Skeletal muscle tissue (tissue), 3 donors: ENCODE measurements at regions not wholly inside any gene's neighbourhood (a gene's known extent, or its start where the extent isn't known, plus 50 kb on each side); places are given as distances from the start of the nearest gene placed in this dataset.

Experiments used
- H3K27ac ChIP-seq: one replicate; pipeline ENCODE4 v1.7.0; 2013; ENCODE audit warnings: mild to moderate bottlenecking, low read depth, low read length, inconsistent platforms
- H3K27me3 ChIP-seq, 3 donors: one replicate each; pipeline ENCODE4 v1.7.0; 2013; ENCODE audit warnings: low read length in 3 of 3; ENCODE audit not compliant: control insufficient read depth in 3 of 3, insufficient read depth in 3 of 3
- H3K36me3 ChIP-seq, 3 donors: one replicate each; pipeline ENCODE4 v1.7.0; 2013; ENCODE audit warnings: low read length in 3 of 3; ENCODE audit not compliant: control insufficient read depth in 3 of 3, insufficient read depth in 3 of 3
- H3K4me1 ChIP-seq, 3 donors: one replicate each; pipeline ENCODE4 v1.7.0; 2013; ENCODE audit warnings: low read length in 3 of 3, mild to moderate bottlenecking in 3 of 3; ENCODE audit not compliant: control insufficient read depth in 3 of 3, insufficient read depth in 3 of 3
- H3K4me3 ChIP-seq, 3 donors: one replicate each; pipeline ENCODE4 v1.7.0; 2013; ENCODE audit warnings: low read length in 3 of 3
- H3K9ac ChIP-seq, 3 donors: one replicate each; pipeline ENCODE4 v1.7.0; 2013; ENCODE audit warnings: low read length in 3 of 3, mild to moderate bottlenecking in 3 of 3, moderate library complexity in 2 of 3, low read depth in 1 of 3
- H3K9me3 ChIP-seq, 3 donors: one replicate each; pipeline ENCODE4 v1.7.0; 2013; ENCODE audit warnings: low read length in 3 of 3; ENCODE audit not compliant: control insufficient read depth in 3 of 3
- donor health status: Osteomylitis.

DNA sequence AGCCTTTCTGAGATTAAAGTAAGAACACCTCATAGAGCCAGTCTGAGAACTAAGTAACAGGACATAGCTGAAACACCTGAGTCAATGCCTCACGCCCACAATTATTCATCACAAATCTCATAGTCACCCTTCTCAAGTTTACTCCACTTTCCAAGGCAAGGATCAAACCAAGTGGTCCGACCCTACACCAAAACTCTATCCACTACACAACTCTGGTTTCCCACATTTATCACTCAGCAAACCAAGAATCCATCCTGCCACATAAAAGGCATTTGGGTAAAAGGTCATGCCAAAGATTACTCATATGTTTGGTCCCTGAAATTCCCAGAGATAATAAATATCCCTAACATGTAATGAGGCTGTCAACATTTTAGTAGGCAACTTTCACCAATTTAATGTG is 144.1 kb downstream of the RPAP3 start:
- no peak overlapping the region for H3K27ac ChIP-seq
- H3K27me3 ChIP-seq = no peaks in the 10 kb centered on the region
- H3K9ac ChIP-seq = no peak overlapping the region
- no peaks in the 10 kb centered on the region for H3K9me3 ChIP-seq
- H3K4me3 ChIP-seq = no peak overlapping the region
- no peaks in the 10 kb centered on the region for H3K4me1 ChIP-seq
- no peaks in the 10 kb centered on the region for H3K36me3 ChIP-seq

DNA sequence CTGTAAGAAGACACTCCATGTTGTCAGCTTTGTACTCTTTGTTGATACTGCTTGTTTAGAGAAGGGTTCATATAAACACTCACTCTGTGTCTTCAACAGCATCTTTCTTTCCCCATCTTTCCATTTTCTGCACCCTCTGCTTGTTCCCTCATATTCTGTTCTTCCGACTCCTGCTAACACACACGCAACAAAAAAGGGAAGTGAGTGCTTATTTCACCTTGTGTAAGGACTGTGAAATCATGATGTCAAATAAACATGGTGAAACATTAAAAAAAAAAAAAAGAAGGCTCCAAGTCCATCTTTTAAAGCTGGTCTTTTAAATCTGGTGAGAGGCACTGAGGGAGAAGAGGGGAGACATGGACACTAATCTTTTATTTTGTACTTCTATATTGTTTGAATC is 145.4 kb downstream of the RPAP3 start:
- no peaks in the 10 kb centered on the region for H3K9me3 ChIP-seq
- no peak overlapping the region for H3K9ac ChIP-seq
- no peaks in the 10 kb centered on the region for H3K4me1 ChIP-seq
- no peak overlapping the region for H3K4me3 ChIP-seq
- no peaks in the 10 kb centered on the region for H3K27me3 ChIP-seq
- no peak overlapping the region for H3K27ac ChIP-seq
- H3K36me3 ChIP-seq = no peaks in the 10 kb centered on the region

DNA sequence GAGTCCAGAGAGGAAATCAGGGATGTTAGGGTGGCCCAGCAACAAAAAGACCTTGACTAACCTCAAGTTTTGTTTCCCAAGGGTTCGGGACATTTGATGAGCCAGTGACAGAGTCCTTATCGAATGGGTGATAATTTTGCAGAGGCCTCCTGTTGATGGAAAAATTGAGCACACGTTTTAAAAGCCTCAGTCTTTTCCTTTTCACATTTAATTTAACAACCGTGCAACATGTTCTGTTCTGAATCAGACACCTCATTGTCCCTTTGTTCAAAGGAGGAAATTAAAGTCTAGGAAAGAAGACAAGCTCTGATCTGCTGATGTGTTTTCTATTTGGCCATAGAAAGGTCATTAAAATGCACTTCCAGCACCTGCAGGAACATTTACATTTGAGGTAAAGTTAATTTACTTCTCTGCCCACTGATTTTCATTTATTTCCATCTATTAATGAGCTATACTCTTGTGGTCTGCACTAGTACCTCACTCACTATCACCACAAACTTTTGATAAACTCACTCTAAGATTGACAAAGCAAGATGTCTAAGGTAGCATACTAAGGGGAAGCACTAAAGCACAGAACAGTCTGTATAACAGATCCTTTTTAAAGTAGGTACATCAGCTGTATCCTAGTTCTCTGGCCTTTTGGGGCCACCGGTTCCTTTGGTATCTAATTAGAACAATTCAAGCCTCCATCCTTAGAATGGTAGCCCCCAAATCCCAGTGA is 147.0 kb downstream of the RPAP3 start:
- H3K4me1 ChIP-seq = no peaks in the 10 kb centered on the region
- no peak overlapping the region for H3K9ac ChIP-seq
- no peaks in the 10 kb centered on the region for H3K9me3 ChIP-seq
- H3K27me3 ChIP-seq = no peaks in the 10 kb centered on the region
- no peak overlapping the region for H3K4me3 ChIP-seq
- H3K36me3 ChIP-seq = no peaks in the 10 kb centered on the region
- H3K27ac ChIP-seq = no peak overlapping the region

DNA sequence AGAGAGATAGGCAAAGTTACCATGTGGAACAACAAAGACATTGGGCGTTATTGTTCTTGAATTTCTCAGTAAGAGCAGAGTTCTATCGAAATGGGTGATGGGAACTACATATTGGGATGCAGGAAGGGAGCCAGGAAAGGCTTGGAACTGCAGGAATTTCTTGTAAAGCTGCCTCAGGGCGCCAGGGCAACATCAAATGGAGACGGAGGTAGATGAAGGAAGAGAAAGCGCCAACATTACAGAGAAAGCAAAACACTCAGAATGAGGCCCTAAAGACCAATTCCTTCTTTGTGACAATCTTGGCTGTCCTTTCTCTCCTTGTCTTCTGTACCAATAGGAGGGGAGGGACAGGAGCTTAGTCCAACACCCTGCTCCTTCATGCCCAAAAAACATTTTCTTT is 148.4 kb downstream of the RPAP3 start:
- Histone ChIP-seq H3K27ac (no peak overlapping the region), H3K9me3 (peaks cover 0 to 5% (median 5%) of the 10 kb centered on the region in 3 donors), H3K4me1 (no peaks in the 10 kb centered on the region), H3K9ac (no peak overlapping the region), H3K36me3 (no peaks in the 10 kb centered on the region), H3K4me3 (no peak overlapping the region), H3K27me3 (no peaks in the 10 kb centered on the region)

DNA sequence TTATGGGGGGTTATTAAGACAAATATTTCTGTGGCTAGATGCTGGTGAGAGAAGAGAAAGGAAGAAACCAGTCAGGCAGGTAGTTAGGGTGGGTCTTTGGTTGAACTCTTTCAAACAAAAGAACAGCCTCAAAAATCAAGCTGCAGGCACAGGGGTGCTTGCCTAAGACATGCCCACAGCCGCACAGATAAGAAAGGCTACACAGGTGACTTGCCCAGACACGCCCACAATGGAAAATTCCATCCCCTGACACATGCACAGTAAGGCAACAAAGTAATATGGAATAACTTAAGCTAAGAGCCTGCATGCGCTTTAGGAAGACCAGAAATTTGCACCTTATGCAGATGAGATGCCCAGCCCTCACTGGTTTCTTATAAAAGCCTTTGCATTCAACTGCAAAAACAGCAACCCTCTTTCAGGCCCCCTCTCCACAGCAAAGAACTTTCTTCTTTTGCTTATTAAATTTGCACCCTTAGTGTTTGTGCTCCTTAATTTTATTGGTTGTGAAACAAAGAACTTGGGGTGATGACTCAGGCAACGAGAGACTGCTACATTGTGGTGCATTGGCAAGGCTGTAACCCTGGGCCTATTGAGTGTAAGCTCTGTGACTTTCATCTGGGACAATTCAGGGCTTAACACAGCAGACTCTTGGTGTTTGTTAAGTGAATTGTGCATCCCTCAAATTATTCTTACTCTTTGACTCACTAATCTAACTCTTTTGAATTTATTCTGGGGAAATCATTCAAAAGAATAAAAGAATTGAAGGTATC is 149.4 kb downstream of the RPAP3 start:
- peaks cover 0 to 5% (median 5%) of the 10 kb centered on the region in 3 donors for H3K9me3 ChIP-seq
- H3K27ac ChIP-seq = no peak overlapping the region
- H3K9ac ChIP-seq = no peak overlapping the region
- H3K27me3 ChIP-seq = no peaks in the 10 kb centered on the region
- H3K4me1 ChIP-seq = no peaks in the 10 kb centered on the region
- no peaks in the 10 kb centered on the region for H3K36me3 ChIP-seq
- H3K4me3 ChIP-seq = no peak overlapping the region

DNA sequence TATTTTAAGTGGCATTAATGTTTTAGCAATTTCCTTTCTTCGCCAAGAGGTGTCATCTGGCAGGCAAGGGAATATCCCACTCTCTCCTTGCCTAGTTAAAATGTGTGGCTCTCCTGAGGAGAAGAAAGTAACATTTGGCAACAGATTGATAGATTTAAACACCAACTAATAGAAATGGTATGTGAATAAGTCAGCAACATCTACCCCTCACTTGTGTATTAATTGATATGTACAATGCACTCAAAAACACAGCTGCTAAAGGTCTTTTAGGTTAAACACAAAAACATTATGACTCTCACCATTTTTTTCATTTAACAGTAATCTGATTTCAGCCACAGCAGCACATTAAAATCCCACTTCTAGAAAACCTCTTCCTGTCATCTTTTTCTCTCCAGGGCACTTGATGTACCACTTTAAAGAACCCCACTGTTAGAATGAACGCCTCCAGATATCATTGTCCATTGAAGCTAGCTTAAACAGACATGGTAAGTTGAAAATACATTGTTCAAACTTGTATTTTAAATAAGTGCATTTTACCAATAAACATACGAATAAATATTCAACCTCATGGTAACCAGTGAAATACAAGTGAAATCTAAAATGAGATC is 151.7 kb downstream of the RPAP3 start:
- Histone ChIP-seq H3K36me3 (no peaks in the 10 kb centered on the region), H3K4me3 (no peak overlapping the region), H3K9me3 (peaks cover 0 to 5% (median 5%) of the 10 kb centered on the region in 3 donors), H3K27me3 (no peaks in the 10 kb centered on the region), H3K4me1 (no peaks in the 10 kb centered on the region), H3K9ac (no peak overlapping the region), H3K27ac (no peak overlapping the region)

DNA sequence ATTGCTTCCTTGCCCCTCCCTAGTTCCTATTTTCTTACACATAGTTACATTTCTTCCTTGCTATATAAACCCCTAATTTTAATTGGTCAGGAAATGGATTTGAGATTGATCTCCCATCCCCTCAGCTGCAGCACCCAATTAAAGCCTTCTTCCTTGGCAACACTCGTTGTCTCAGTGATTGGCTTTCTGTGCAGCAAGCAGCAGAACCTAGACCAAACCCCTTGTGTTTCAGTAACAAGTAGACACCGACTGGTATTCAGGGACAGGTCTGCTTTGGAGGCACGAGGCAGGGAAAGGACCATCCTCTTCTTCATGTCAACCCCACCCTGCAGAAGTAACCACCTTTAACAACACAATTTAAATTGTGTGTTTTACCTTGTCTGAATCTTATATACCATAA is 152.6 kb downstream of the RPAP3 start:
- H3K27me3 ChIP-seq = no peaks in the 10 kb centered on the region
- H3K27ac ChIP-seq = no peak overlapping the region
- no peak overlapping the region for H3K4me3 ChIP-seq
- peaks cover 0 to 5% (median 5%) of the 10 kb centered on the region in 3 donors for H3K9me3 ChIP-seq
- no peaks in the 10 kb centered on the region for H3K36me3 ChIP-seq
- H3K9ac ChIP-seq = no peak overlapping the region
- no peaks in the 10 kb centered on the region for H3K4me1 ChIP-seq

DNA sequence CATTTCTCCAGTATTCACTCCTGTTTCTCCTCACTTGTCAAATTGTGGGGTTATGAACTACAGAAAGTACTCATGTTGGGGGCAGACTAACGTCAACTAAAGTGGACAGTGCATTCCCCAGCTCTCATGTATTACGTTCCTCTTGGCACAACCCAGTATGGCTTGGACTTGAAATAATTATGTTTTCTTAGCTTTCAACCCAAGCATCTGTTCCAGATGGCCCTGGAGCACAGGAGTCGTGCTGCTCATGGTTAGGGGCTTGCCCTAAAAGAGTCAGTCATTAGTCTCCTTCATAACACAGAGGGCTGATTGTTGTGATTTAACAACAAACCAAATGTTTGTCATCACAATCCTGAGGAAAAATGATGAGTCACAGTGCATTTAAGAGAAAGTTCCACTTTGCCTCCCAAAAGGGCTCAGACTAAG is 154.4 kb downstream of the RPAP3 start:
- peaks cover 0 to 5% (median 5%) of the 10 kb centered on the region in 3 donors for H3K9me3 ChIP-seq
- H3K4me3 ChIP-seq = no peak overlapping the region
- no peak overlapping the region for H3K9ac ChIP-seq
- no peaks in the 10 kb centered on the region for H3K27me3 ChIP-seq
- no peaks in the 10 kb centered on the region for H3K36me3 ChIP-seq
- no peaks in the 10 kb centered on the region for H3K4me1 ChIP-seq
- H3K27ac ChIP-seq = no peak overlapping the region

DNA sequence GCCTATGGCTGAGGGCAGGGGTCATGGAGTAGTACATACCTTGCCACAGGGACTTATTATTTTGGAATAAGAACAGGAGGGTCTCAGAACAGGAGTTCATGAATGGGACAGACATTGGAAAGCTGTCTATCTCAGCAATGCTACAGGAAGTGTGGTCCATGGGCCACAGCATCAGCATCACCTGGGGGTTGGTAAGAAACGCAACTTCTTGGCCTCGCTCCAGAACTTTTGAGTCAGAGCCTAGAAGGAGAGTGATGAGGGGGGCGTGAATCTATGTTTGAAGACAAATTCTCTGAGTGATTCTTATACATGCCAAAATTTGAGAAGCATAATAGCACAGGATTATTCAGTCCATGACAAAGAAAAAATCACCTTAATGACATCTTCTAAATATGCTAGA is 156.6 kb downstream of the RPAP3 start:
- Histone ChIP-seq H3K27ac (no peak overlapping the region), H3K27me3 (no peaks in the 10 kb centered on the region), H3K4me3 (no peak overlapping the region), H3K9ac (no peak overlapping the region), H3K4me1 (no peaks in the 10 kb centered on the region), H3K36me3 (no peaks in the 10 kb centered on the region), H3K9me3 (peaks cover 0 to 5% (median 5%) of the 10 kb centered on the region in 3 donors)

DNA sequence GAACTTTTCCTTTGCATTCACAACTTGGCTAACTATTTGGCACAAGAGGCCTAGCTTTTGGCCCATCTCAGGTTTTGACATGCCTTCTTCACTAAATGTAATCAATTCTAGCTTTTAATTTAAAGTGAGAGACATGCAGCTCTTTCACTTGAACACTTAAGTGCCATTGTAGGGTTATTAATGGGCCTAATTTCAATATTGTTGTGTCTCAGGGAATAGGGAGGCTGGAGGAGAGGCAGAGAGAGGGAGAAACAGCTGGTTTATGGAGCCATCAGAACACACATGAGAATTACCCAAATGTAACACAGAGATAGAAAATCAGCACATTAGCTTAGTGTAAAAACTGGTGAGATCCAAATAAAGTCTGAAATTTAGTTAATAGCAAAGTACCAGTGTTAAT is 157.4 kb downstream of the RPAP3 start:
- no peaks in the 10 kb centered on the region for H3K36me3 ChIP-seq
- peaks cover 0 to 3% (median 3%) of the 10 kb centered on the region in 3 donors for H3K9me3 ChIP-seq
- no peaks in the 10 kb centered on the region for H3K27me3 ChIP-seq
- H3K4me3 ChIP-seq = no peak overlapping the region
- no peak overlapping the region for H3K9ac ChIP-seq
- no peak overlapping the region for H3K27ac ChIP-seq
- H3K4me1 ChIP-seq = no peaks in the 10 kb centered on the region
